MM.1S (cell line): ENCODE measurements at regions not wholly inside any gene's neighbourhood (a gene's known extent, or its start where the extent isn't known, plus 50 kb on each side); places are given as distances from the start of the nearest gene placed in this dataset.
"Not testable (repeated sequence)": the region's sequence is repeated elsewhere in the genome, so short reads cannot be mapped to it uniquely, and the experiment has no call there.

Experiments
- EZH2 ChIP-seq: fragments of 300-600 bp; sonication (generic); optimal IDR thresholded peaks from 2 replicates; pipeline ENCODE3; 2017; ENCODE audit warnings: low read depth, mild to moderate bottlenecking, antibody characterized with exemption, low read length, mixed read lengths
- EZH2phosphoT487 ChIP-seq: fragments of 300-600 bp; sonication (generic); IDR thresholded peaks from 2 replicates; pipeline ENCODE4 v1.6.1; 2018; ENCODE audit warnings: antibody characterized with exemption, low read length
- TF ChIP-seq, protein P1 (sequence below): fragments of 300-600 bp; sonication (generic); IDR thresholded peaks from 2 replicates; pipeline ENCODE4 v1.5.1; 2016; ENCODE audit warnings: antibody characterized with exemption, low read length, mixed read lengths

DNA sequence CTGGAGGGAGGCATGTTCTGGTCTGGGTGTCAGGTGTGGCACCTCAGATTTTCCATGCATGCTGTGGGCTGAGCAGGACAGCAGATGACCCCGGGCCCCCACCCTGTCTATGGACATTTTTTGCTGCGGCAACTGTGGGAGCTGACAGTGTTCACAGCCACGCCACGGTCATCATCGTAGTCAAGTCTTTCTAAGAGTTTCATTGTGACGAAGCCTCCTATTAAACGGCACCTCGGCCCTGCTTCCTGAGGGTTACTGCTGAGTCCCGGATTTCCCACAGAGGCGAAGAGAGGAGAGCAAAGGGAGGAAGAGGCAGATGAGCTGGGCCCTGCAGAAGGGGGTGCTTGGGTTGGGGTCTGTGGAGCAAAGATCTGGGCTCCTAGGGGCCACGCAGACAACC, 152.1 kb upstream of the POTEB2 start:
- TF ChIP-seq, protein P1, sequence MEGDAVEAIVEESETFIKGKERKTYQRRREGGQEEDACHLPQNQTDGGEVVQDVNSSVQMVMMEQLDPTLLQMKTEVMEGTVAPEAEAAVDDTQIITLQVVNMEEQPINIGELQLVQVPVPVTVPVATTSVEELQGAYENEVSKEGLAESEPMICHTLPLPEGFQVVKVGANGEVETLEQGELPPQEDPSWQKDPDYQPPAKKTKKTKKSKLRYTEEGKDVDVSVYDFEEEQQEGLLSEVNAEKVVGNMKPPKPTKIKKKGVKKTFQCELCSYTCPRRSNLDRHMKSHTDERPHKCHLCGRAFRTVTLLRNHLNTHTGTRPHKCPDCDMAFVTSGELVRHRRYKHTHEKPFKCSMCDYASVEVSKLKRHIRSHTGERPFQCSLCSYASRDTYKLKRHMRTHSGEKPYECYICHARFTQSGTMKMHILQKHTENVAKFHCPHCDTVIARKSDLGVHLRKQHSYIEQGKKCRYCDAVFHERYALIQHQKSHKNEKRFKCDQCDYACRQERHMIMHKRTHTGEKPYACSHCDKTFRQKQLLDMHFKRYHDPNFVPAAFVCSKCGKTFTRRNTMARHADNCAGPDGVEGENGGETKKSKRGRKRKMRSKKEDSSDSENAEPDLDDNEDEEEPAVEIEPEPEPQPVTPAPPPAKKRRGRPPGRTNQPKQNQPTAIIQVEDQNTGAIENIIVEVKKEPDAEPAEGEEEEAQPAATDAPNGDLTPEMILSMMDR, result not testable (repeated sequence)
- not testable (repeated sequence) for TF ChIP-seq EZH2, EZH2phosphoT487
